ENCODE measurements at regions not wholly inside any gene's neighbourhood (a gene's known extent, or its start where the extent isn't known, plus 50 kb on each side); places are given as distances from the start of the nearest gene placed in this dataset.
"Not testable (repeated sequence)": the region's sequence is repeated elsewhere in the genome, so short reads cannot be mapped to it uniquely, and the experiment has no call there.

- no peak for DNase-seq
Observed at GRCh38 chr5:125452991-125453390, 706.6 kb upstream of the ZNF608 start.

- no peak for DNase-seq
Observed at GRCh38 chr5:125455041-125455440, 708.6 kb upstream of the ZNF608 start.

GRCh38 chr5:125456005-125456404 lies 709.6 kb upstream of the ZNF608 start:
- not testable (repeated sequence) for DNase-seq

GRCh38 chr5:125457617-125458016 lies 711.2 kb upstream of the ZNF608 start:
- no peak for DNase-seq

GRCh38 chr5:125458949-125459348 lies 712.5 kb upstream of the ZNF608 start:
- DNase-seq: not testable (repeated sequence)

- no peak for DNase-seq
Observed at GRCh38 chr5:125461641-125462072, 715.2 kb upstream of the ZNF608 start.

- no peak for DNase-seq
Observed at GRCh38 chr5:125463466-125464092, 717.1 kb upstream of the ZNF608 start.

- no peak for DNase-seq
Observed at GRCh38 chr5:125464847-125465432, 718.5 kb upstream of the ZNF608 start.

GRCh38 chr5:125465703-125466102 lies 719.3 kb upstream of the ZNF608 start:
- no peak for DNase-seq

GRCh38 chr5:125467222-125467621 lies 720.8 kb upstream of the ZNF608 start:
- DNase-seq: no peak

- DNase-seq: no peak
Observed at GRCh38 chr5:125470280-125470902, 724.0 kb upstream of the ZNF608 start.

GRCh38 chr5:125476901-125477585 lies 730.6 kb upstream of the ZNF608 start:
- no peak for DNase-seq

- no peak for DNase-seq
Observed at GRCh38 chr5:125477586-125477975, 731.1 kb upstream of the ZNF608 start.

GRCh38 chr5:125478599-125478998 lies 732.2 kb upstream of the ZNF608 start:
- DNase-seq: no peak

- DNase-seq: no peak
Observed at GRCh38 chr5:125480911-125481310, 734.5 kb upstream of the ZNF608 start.

- DNase-seq: no peak
Observed at GRCh38 chr5:125481506-125482465, 735.3 kb upstream of the ZNF608 start.

- DNase-seq: no peak
Observed at GRCh38 chr5:125483609-125484008, 737.2 kb upstream of the ZNF608 start.

GRCh38 chr5:125484272-125484741 lies 737.9 kb upstream of the ZNF608 start:
- DNase-seq: no peak

- DNase-seq: no peak
Observed at GRCh38 chr5:125484742-125485641, 738.6 kb upstream of the ZNF608 start.

- no peak for DNase-seq
Observed at GRCh38 chr5:125485771-125486170, 739.3 kb upstream of the ZNF608 start.

GRCh38 chr5:125486634-125487033 lies 740.2 kb upstream of the ZNF608 start:
- no peak for DNase-seq

Measured in central memory CD4-positive, alpha-beta T cell (primary cell).